ENCODE measurements at regions not wholly inside any gene's neighbourhood (a gene's known extent, or its start where the extent isn't known, plus 50 kb on each side); places are given as distances from the start of the nearest gene placed in this dataset.

DNA sequence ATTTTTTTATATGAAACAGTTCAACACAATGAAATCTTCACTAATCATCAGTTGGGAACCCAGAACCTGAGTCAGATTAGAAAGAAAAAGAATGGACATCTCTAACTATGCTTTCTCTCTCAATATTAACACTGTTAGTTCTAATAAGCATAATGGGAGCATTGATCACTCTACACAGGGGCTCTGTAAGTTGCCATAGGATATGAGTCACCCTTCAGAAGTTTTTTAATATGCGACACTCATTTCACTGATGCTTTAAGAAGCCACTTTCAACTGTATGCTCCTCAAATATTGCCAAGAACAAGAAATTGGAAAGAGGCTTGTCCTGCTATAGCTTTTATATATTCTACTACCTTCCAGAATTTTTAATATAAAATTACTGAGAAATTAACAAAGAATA lies 187.0 kb downstream of the AASDH start:
- no peak for DNase-seq

DNA sequence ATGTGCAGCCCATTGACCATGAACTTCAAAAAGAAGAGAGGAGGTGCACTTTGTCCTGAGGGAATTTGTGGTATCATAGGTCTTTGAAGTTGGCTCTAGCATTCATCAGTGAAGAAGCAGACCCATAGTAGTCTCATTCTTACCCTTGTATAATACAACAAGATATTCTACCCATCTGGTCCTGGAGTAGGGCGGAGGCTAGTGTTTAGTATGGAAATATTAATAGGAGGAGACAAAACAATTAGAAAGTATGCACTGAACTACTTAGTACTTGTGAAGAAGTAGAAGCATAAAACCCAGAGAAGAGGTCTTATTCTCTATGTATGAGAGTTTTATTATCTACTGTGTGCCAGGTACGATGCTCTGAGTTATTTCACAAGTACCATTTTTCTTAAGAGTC lies 189.0 kb downstream of the AASDH start:
- no peak for DNase-seq

DNA sequence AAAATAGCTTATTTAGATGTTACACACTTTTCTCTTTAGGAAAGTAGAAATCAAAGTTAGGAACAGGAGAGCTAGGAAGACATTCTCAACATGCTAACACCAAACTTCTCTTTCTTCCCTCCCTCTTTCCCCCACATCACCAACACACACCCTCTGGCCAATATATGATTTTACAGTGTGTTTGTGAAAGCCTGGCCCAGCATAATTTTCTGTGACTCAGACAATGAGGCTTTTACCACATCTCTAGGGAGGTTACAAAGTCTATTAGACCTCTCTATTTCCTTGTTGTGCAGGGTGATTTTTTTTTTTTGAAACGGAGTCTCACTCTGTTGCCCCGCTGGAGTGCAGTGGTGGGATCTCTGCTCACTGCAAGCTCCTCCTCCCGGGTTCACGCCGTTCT lies 189.9 kb downstream of the AASDH start:
- no peak for DNase-seq

DNA sequence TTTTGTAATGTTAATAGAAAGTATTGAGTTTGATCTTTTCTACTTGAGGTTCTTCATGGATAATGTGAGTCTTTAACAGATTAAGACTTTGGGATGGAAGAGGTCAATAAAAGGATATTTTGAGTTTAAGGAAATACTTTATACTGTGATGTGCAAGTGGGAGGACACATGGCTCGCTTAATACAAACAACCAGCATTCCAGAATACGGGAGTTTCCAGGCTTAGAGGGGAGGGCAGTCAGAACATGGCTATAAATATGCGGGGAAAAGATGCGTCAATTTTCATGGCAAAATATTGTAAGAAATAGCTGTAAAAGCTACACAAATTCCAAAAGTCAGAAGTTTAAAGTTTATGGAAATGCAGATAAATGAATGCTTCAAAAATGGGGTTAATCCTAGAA lies 192.3 kb downstream of the AASDH start:
- DNase-seq: no peak

DNA sequence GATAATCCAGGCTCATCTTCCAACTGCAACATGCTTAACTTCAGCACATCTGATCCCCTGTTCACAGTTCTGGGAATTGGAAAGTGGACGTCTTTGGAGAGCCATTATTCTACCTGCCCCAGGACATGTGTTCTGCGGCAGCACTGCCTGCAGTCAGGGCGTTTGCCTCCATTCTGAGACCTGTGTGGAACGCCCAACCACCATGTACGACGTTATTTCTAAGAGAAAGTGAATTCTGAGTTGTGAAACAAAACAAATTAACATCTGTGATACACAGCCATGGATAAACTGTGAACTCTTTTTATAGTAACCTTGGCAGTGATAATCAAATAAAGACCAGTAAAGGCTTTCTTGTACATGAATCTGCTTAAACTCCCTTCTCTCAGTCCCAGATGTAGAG lies 195.8 kb downstream of the AASDH start:
- DNase-seq: no peak

DNA sequence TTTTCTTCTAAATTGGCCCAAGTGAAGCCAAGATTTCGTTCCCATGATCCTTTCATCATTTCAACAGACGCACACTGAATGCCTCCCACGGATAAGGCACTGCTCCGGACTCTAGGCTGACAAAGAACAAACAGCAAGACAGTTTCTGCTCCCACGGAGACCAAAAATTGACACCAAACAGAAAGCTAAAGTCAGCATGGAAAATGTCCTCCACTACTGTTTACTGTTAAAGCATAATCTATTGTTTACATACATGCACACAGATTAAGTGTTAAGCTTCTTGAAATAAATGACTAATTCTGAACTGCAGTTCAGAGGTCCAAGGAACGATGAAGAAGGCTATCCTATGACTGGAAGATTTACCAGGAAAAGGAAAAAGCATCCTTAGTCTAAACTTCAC lies 199.6 kb downstream of the AASDH start:
- no peak for DNase-seq

DNA sequence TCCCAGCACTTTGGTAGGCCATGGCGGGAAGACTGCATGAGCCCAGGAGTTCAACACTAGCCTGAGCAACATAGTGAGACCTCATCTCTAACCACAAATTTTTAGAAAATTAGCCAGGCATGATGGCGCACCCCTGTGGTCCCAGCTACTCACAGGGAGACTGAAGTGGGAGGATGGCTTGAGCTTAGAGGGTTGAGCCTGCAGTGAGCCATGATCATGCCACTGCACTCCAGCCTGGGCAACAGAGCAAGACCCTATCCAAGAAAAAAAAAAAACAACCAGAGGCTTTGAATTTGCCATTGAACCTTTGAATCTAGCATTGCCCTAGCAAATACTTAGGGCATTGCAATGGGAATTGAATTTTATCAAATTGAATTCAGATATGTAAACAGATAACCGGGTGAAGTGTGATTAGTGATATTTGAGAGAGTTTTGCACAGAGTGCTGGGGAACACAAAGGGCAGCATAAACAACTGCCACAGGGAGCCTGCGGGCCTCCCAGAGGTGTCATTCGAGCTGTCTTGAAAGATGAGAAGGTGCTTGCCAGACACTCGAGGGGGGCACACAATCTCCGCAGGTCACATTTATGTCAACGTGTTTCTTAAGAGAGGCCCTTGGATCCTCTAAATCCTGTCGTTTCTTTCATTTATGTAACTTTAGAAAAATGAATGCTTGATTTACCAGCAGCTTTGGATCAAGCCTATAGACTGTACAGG lies 200.3 kb downstream of the AASDH start:
- no peak for DNase-seq

DNA sequence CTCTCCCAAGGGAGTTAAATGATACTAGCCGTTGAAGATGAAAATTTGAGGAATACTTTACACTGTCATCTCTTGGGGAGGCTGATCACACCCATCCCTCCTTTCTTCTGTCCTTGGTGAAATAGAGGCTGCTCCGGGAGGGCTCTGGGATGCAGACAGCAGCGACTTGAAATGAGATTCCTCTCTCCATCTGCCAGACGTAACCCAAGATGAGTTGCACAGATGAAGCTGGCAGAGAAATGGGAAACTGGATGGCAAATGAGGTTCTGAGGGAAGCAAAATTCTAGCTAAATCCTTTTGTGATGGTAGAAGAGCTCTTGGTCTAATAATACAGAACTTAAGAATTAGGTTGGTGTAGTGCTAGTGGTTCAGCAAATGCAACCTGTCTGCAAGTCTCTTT lies 201.4 kb downstream of the AASDH start:
- no peak for DNase-seq

DNA sequence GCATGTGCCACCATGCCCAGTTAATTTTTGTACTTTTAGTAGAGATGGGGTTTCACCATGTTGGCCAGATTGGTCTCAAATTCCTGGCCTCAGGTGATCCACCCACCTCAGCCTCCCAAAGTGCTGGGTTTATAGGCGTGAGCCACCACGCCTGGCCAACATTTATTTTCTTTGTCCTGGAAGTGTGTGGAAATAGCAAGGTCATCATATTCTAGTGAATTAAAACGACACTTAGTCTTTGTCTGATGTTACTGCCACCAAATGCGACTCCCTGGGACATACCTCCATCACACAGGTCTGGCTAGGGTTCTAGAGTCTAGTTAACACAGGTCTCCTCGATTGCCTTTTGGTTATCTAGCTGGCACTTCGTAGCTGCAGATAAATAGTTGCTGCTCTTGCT lies 203.1 kb downstream of the AASDH start:
- DNase-seq: no peak

DNA sequence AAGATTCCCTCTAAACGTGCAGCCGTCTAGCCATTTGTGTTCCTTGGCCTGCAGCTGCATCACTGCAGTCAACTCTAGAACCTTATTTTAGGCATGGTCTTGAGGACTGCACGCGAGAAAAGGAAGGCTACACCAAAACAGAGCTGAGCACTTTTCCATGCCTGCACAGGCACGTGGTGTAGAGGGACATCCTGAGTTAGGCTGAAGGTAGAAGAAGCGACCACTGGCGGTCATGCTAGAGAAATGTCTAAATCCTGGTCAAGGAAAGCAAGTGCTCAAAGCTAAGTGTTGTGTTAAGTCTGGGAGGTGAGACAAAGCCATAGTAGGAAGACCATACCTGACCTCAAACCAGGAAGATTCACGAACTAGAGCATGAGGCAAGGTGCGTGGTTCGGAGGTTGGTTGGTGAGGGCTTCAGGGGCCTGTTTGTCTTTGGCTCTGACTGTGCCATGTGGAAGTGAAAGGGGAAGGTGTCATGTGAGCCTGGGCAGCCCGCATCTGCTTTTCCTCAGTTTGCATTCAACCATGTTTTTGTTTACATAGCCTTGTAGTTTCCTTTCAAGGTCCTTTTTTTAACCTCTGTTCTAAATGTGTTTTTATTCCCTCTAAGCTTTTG lies 203.8 kb downstream of the AASDH start:
- DNase-seq: no peak

DNA sequence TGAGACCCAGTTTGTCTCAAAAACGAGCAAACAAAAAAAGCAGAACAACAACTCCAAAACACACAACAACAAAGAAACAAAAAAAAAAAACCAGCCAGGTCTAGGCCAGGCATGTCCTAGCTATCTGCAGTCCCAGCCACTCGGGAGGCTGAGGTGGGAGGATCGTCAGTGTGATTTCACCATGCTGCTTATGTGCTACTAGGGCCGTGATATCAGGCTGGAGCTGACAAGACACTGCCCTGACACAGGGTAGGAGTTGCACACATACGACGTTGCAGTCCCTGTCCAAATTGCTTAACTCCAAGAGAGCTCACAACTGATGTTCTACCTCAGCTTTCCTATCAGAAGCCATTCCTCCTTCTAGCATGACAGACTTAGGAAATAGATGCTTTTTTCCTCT lies 204.9 kb downstream of the AASDH start:
- no peak for DNase-seq

DNA sequence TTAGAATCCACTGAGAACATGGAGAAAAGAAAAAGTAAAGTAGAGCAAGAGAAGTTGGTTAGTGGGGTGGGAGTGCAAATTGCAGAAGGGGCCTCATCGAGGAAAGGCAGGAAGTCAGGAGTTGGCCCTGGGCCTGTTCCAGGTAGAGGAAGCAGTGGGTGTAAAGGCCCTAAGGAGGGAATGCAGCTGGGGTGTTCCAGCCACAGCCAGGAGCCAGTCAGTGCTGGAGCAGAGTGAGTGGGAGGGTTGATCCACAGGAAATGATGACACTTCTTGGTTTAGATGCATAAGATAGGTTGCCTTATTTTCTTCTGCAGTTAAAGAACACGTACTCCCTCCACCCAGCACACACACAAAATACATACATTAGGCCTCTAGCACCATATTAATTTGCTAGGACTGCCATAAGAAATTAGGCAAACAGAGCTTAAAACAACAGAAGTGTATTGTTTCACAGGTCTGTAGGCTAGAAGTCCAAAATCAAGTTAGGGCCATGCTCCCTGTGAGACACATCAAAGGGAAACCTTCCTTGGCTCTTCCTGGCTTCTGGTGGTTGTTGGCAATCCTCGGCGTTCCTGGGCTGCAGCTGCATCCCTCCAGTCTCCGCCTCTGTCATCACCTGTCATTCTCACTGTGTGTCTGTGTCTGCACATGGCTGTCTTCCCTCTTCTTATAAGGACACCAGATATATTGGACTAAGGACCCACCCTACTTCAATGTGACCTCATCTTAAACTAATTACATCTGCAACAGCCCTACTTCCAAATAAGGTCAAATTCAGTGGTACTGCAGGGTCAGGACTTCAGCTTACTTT lies 205.9 kb downstream of the AASDH start:
- no peak for DNase-seq

DNA sequence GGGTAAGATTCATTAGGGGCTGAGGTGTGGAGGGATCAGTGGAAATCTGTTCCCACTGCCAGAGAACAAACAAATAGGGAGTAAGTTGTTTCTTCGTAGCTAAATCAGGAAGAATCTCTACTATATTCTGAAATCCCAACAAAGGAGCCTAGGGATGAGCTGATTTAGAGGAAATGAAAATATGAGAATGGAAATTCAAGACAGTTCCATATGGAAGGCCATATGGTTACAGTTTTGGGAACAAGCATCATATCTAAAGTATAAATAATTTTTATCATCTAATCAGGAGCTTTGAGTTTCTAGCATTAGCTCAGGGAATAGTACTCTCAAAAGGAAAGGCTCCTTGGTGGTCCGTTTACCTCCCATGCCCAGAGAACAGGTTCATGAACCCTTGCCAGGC lies 218.2 kb downstream of the AASDH start:
- no peak for DNase-seq

DNA sequence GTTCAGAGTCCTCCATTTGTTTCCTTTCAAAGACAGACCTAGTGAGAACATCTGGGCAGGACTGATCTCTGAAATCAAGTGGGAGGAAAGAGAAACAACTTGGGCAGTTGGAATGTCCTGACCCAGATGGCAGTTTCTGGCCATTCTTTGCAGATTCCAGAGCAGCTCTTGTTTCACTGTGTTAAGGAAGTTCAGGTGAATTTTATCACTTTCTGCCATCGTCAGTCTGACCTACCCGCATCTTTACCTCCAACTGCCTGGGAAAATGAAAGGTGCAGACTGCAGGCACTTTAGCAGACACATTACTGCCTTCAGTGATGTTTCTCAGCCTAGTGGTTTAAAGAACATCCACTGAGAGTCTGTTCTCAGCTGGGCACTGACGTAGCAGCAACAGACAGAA lies 216.2 kb downstream of the CEP135 start:
- no peak for DNase-seq

DNA sequence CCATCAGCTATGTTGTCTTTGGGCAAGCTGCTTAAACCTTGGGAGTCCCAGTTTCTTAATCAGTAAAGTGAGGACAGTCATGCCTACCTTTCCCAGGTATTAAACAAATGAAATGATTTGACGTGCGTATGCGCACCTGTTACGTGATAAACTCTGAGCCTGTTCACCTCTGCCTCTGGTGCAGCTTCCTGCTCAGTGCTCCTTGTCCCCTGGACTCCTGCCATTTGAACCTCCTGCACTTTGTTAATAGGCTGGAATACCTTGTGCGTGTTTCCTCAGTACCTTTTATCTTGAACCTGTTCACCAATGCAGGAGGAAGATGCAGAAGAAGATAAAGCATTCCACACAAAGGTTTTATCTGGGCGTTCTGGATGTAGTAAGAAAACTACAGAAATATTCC lies 211.9 kb downstream of the CEP135 start:
- DNase-seq: no peak

DNA sequence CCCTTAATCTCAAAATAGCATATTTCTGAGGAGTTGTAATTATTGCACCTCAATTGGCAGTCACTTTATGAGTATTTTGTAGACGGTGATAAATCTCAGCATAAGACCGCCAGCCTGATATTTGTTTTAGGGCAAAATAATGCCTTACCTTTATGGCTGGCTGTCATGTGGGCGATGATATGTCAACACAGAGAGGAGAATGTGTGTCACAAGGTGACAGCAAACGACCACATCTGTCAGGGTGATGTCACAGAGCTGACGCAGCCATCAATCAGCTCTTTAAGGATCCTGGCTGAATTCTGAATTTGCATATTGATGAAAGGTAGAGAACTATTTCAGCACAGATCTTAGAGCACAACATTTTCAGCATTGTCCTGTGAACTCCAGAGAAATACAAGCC lies 209.7 kb downstream of the CEP135 start:
- DNase-seq: no peak

DNA sequence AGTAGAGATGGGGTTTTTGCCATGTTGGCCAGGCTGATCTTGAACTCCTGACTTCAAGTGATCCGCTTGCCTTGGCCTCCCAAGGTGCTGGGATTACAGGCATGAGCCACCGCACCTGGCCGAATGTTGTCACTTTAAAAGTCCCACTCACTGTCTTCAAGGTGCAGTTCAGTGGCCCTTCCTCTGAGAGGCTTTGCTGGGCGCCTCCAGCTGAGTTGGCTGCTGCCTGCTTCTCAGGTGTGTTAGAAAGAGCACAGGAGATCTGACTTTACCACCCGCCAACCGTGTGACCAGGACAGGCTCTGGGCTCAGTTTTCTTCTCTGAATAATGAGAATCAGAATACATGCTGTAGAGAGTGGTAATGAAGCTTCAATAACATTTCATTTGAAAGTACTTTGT lies 207.4 kb downstream of the CEP135 start:
- DNase-seq: no peak

DNA sequence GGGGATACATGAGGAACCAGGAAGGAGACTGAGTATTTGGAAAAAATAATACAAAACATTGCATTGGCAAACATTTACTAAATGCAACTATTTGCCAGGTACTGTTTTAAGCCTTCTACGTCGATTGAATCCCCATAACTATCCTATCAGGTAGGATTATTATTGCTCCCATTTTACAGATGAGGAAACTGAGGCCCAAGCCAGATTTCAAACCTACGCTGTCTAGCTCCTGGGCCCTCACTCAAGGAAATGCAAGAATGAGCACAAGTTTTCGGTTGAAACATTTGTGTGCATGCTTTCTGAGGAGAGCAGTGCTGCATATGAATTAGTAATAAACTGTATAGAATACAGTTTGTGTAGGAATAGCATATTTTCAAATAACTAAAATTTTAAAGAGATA lies 206.7 kb downstream of the CEP135 start:
- no peak for DNase-seq

DNA sequence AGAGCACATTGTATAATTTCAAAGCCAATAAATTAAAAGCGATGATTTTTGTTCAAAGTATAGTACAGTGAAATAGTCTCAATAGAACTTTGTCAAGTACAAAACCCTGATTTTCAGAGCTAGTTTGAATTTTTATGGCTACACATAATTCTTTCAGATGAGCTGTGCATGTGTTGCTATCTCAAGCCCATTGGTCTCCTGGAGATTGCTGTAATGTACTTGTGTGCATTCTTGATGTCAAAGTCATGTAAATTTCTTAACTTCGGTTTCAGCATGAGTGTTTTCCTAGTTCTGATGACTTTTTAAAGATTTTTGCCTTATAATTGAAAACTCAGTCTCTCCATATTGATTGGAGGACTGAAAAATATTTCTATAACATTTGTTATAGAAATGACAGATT lies 200.8 kb downstream of the CEP135 start:
- DNase-seq: no peak

DNA sequence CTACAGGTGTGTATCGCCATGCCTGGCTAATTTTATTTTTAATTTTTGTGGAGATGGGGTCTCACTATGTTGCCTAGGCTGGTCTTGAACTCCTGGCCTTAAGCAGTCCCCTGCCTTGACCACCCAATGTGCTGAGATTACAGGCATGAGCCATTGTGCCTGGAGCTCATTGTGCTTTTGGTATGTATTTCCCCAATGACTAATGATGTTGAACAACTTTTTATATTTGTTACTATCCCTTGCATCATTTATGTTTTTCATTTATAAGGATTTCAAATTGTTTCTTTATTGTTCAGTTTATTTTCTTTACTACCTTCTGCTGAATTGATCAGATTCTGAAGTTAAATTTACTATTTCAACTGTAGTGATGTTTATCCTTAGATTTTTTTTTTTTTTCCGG lies 199.7 kb downstream of the CEP135 start:
- no peak for DNase-seq

DNA sequence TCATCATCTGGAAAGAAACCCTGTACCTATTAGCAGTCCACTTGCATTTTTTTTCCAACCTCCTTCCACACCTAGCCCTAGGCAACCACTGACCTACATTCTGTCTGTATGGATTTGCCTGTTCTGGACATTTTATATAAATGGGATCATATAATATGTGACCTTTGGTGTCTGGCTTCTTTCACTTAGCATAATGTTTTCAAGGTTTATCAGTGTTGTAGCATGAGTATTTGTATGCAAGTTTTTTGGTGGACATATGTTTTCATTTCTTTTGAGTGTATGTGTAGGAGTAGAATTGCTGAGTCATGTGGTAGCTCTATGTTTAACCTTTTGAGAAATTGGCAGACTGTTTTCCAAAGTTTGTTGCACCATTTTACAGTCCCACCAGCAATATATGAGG lies 198.6 kb downstream of the CEP135 start:
- DNase-seq: no peak

DNA sequence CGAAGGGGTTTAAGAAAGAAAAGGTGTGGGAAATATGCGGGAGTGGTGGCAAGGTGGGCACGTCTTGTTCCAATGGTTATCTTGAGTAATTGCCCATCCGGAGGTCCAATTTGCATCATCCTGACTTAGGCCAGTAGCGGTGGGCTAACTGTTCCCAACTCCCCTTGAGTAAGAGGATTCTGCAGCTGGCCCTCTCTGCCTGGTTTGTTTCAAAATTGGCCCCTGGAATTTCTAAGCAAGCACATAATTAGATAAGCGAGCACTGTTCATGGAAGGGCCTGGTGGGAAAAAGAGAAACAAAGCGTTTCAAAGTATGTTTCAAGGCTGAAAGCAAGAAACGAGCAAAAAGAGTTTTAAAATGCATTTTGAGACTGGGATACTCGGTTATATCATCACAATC lies 198.2 kb downstream of the CEP135 start:
- DNase-seq: no peak

DNA sequence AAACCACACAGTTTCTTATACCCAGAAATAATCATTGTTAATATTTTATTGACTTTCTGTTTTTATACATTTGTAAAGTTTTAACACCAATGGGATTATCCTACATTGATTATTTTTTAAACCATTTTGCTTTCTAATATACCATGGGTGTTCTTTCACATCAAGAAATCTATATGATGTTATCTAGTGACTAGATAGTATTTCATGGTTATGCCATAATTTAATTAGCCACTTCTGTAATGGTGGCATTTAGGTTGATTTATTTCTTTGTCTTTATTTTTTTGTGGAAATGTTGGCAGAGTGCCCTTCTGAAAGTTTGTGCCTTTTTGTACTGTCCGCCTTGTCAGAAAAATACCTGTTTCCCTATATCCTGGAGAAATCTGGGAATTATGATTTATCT lies 193.3 kb downstream of the CEP135 start:
- DNase-seq: no peak

DNA sequence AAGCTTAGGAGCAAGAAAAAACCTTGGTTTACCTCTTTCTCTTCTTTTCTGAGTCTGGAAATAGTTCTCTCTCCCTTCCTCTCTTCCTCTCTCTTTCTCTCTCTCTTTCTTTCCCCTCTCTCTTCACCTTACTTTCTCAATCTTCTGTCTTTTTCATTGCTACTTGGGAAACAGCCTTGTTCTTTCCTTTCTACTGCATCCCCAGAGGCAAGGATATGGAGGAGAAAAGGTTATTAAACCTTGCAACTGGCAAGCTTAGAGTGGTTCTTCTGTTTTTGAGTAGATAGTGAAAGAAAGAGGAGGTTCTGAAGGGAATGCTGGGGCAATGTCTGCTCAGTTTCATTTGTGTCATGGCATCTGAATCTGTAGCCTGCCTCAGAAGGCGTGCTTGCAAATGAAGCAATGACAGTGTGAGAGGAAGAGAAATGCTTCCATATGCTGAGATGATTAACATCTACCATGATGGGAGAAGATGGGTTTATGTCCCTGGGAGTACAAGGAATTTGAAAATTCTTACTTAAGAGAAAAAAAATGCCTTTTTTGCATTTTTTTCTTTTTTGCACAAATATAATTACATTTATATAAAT lies 190.6 kb downstream of the CEP135 start:
- DNase-seq: no peak

Data from NCI-H2029 treated with DMSO at 0.1 percent for 48 hours (cell line).